ENCODE measurements at regions not wholly inside any gene's neighbourhood (a gene's known extent, or its start where the extent isn't known, plus 50 kb on each side); places are given as distances from the start of the nearest gene placed in this dataset.

DNA sequence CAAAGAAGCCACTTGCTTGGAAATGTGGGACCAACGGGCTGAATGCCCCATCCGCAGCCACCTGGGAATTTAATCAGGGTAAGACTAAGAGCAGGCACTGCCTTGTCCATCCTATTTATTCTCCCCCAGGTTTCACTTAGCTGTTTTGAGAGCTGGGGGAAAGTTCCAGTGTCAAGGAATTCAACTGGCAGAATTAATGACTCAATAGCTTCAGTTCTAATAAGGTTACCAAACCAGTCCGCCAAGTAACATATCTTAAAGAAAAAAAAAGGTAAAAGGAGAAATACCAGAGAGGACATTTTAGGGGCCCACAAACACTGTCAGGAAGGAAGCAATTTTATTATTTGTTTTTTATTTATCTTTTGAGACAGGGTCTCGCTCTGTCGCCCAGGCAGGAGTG lies 157.6 kb upstream of the SOD1 start:
- Mint-ChIP-seq H3K9me3 (no peaks in the 10 kb centered on the region), H3K4me3 (peak overlapping the region; percentile 6), H3K36me3 (peaks cover 4% of the 10 kb centered on the region), H3K27me3 (ENCODE audit: low read depth) (no peaks in the 10 kb centered on the region), H3K4me1 (peaks cover 70% of the 10 kb centered on the region), H3K27ac (peak overlapping the region; percentile 99)
- no peak for DNase-seq (ENCODE audit: low spot score in 2 of 2, unreplicated experiment in 2 of 2)
- TF ChIP-seq, protein P1, sequence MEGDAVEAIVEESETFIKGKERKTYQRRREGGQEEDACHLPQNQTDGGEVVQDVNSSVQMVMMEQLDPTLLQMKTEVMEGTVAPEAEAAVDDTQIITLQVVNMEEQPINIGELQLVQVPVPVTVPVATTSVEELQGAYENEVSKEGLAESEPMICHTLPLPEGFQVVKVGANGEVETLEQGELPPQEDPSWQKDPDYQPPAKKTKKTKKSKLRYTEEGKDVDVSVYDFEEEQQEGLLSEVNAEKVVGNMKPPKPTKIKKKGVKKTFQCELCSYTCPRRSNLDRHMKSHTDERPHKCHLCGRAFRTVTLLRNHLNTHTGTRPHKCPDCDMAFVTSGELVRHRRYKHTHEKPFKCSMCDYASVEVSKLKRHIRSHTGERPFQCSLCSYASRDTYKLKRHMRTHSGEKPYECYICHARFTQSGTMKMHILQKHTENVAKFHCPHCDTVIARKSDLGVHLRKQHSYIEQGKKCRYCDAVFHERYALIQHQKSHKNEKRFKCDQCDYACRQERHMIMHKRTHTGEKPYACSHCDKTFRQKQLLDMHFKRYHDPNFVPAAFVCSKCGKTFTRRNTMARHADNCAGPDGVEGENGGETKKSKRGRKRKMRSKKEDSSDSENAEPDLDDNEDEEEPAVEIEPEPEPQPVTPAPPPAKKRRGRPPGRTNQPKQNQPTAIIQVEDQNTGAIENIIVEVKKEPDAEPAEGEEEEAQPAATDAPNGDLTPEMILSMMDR (IDR thresholded peaks at IDR 0.05; ENCODE audit: unreplicated experiment), result no peak

DNA sequence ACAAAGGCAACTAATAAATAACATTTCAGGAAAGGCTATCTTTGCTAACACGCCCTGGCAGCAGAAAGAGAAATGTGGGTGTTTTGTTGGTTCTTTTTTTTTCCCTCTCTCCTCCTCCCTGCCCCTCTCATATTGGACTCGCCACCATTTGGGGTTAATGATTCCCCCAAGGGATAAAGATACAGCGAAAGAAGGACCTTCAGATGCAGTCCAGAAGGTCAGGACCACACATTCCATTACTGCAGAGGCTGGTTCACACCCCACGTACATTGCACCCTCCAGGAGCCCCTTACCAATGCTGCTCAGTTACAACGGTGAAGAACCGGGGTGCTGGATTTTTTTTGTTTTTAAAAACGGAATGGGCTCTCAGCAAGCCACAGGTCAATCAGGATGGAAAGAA lies 156.9 kb upstream of the TIAM1 start:
- no peaks in the 10 kb centered on the region for H3K36me3 Mint-ChIP-seq
- no peaks in the 10 kb centered on the region for H3K9me3 Mint-ChIP-seq
- TF ChIP-seq, protein P1 (IDR thresholded peaks at IDR 0.05; ENCODE audit: unreplicated experiment), result no peak
- H3K27ac Mint-ChIP-seq, result peak overlapping the region; percentile 99
- peaks cover 67% of the 10 kb centered on the region for H3K4me1 Mint-ChIP-seq
- no peaks in the 10 kb centered on the region for H3K27me3 Mint-ChIP-seq (ENCODE audit: low read depth)
- H3K4me3 Mint-ChIP-seq, result no peak overlapping the region
- no peak for DNase-seq (ENCODE audit: low spot score in 2 of 2, unreplicated experiment in 2 of 2)

DNA sequence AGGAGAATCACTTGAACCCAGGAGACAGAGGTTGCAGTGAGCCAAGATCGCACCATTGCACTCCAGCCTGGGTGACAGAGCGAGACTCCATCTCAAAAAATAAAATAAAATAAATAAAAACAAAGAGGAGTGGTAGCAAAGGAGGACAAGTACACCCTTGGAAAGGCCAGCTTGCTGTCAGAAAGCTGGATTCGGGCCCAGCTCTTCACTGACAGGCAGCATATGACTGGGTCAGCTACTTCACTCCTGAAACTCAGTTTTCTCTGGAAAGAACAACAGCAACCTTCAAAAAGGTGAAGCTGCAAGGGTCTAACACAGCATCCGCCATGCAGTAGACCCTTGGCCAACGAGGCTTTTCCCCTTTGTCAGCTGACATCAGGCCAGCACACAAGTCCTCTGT lies 156.0 kb upstream of the TIAM1 start:
- Mint-ChIP-seq H3K36me3 (no peaks in the 10 kb centered on the region), H3K9me3 (peaks cover under 1% of the 10 kb centered on the region), H3K27ac (peak overlapping the region; percentile 99), H3K4me3 (no peak overlapping the region), H3K27me3 (ENCODE audit: low read depth) (no peaks in the 10 kb centered on the region), H3K4me1 (peaks cover 64% of the 10 kb centered on the region)
- TF ChIP-seq, protein P1 (IDR thresholded peaks at IDR 0.05; ENCODE audit: unreplicated experiment), result no peak
- DNase-seq (ENCODE audit: low spot score in 2 of 2, unreplicated experiment in 2 of 2), result no peak

DNA sequence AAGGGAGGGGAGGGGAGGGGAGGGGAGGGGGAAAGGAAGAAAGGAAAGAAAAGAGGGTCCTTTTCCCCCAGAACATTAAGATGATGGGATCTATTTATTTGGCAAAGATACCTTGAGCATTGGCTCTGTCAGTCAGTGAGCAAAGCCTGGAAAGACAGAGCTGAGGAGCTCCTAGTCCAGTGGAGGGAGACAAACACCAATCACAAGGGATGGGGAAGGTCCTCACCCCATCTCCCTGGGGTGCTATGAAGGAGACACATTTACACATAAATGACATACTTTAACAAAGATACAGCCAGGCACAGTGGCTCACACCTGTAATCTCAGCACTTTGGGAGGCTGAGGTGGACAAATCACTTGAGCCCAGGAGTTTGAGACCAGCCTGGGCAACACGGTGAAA lies 154.9 kb upstream of the TIAM1 start:
- Mint-ChIP-seq H3K36me3 (peaks cover 2% of the 10 kb centered on the region), H3K27ac (peak overlapping the region; percentile 66), H3K4me1 (peaks cover 55% of the 10 kb centered on the region), H3K9me3 (peaks cover 4% of the 10 kb centered on the region), H3K4me3 (no peak overlapping the region), H3K27me3 (ENCODE audit: low read depth) (no peaks in the 10 kb centered on the region)
- TF ChIP-seq, protein P1 (IDR thresholded peaks at IDR 0.05; ENCODE audit: unreplicated experiment), result no peak
- no peak for DNase-seq (ENCODE audit: low spot score in 2 of 2, unreplicated experiment in 2 of 2)

DNA sequence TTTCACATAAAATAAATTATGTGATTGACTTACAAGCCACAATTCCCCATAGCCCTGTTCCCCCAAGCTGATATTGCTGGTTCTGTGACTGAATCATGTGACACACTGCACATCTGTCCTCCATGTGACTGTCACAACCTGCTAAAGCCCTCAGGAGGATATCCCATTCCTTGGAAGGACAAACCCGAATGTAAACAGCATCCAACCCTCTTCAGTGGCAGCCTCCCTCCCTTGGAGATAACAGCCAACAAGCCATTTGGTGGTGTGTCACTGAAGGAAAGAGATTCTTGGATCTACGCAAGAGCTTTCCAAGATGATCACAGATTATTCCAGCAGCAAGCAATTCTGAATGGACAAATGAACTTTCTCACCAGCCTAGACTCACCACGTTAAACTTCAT lies 153.9 kb upstream of the TIAM1 start:
- Mint-ChIP-seq H3K4me3 (no peak overlapping the region), H3K9me3 (peaks cover 4% of the 10 kb centered on the region), H3K27me3 (ENCODE audit: low read depth) (no peaks in the 10 kb centered on the region), H3K36me3 (peaks cover 2% of the 10 kb centered on the region), H3K27ac (peak overlapping the region; percentile 83), H3K4me1 (peaks cover 55% of the 10 kb centered on the region)
- TF ChIP-seq, protein P1 (IDR thresholded peaks at IDR 0.05; ENCODE audit: unreplicated experiment), result no peak
- no peak for DNase-seq (ENCODE audit: low spot score in 2 of 2, unreplicated experiment in 2 of 2)

DNA sequence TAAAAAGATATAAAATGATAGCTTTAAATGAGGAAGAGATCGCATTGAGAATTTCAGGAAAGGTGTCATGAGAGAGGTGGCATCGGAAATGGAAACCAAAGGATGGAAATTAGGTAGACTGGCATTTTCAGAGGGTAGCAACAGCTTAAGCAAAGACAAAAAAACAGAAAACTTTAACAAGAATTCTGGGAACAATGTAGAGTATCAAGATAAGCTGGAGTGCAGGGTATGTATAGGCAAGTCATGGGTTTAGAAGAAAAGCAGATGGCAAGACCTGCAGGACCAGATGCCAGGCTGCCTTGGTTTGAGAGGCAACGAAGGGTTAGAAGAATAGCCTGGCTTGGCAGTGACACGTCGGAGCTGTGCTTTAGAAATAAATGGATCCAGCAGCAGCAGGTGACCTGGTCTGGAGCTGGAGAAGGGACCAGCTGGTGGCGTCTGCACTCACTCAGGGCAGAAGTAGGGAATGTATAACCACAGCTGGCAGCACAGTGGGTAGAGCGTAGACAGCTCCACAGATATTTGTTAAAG lies 149.4 kb upstream of the TIAM1 start:
- TF ChIP-seq, protein P1 (IDR thresholded peaks at IDR 0.05; ENCODE audit: unreplicated experiment), result no peak
- peak overlapping the region; percentile 39 for H3K27ac Mint-ChIP-seq
- no peak overlapping the region for H3K4me3 Mint-ChIP-seq
- H3K4me1 Mint-ChIP-seq, result peaks cover 62% of the 10 kb centered on the region
- no peak for DNase-seq (ENCODE audit: low spot score in 2 of 2, unreplicated experiment in 2 of 2)
- peaks cover 2% of the 10 kb centered on the region for H3K36me3 Mint-ChIP-seq
- peaks cover 4% of the 10 kb centered on the region for H3K9me3 Mint-ChIP-seq
- no peaks in the 10 kb centered on the region for H3K27me3 Mint-ChIP-seq (ENCODE audit: low read depth)
